H1 (cell line): ENCODE measurements at regions not wholly inside any gene's neighbourhood (a gene's known extent, or its start where the extent isn't known, plus 50 kb on each side); places are given as distances from the start of the nearest gene placed in this dataset.

Experiments
- CTCF ChIA-PET: fragments of 300-600 bp; sonication (Branson Sonifier 250); formaldehyde crosslinking; loops from one replicate; lab custom pipeline; 2021; ENCODE audit not compliant: partially characterized antibody; lab: Charles Lee
- POLR2A ChIA-PET: fragments of 300-600 bp; sonication (Branson Sonifier 250); formaldehyde crosslinking; loops from one replicate; lab custom pipeline; 2021; ENCODE audit warnings: inconsistent platforms; ENCODE audit not compliant: partially characterized antibody; lab: Charles Lee
- DNase-seq, 2 experiments: peaks; one replicate each; pipeline versions ENCODE4 v3.0.0 to v3.0.0-alpha.2; 2010 to 2022; ENCODE audit warnings: low spot score in 2 of 2, low read depth in 1 of 2, mixed read lengths in 1 of 2
- FAIRE-seq: peaks from 2 replicates; lab custom pipeline; 2011; peaks lifted over from hg19 to GRCh38; lab: Jason Lieb, UNC
- H2AFZ ChIP-seq: 2 replicates; pipeline ENCODE4 v1.8.1; 2012; ENCODE audit warnings: low read length, inconsistent platforms
- H2AK5ac ChIP-seq: 2 replicates; pipeline ENCODE4 v1.6.1; 2013; ENCODE audit warnings: low read depth, low read length
- H2BK120ac ChIP-seq: replicated peaks from 2 replicates; pipeline ENCODE3; 2013; ENCODE audit warnings: low read depth, low read length, inconsistent platforms
- H2BK12ac ChIP-seq: 2 replicates; pipeline ENCODE4 v1.6.1; 2013; ENCODE audit warnings: low read depth, low read length
- H2BK15ac ChIP-seq: 2 replicates; pipeline ENCODE4 v1.6.1; 2013; ENCODE audit warnings: low read length
- H2BK20ac ChIP-seq: 2 replicates; pipeline ENCODE4 v1.6.1; 2013; ENCODE audit warnings: low read length
- H2BK5ac ChIP-seq: 2 replicates; pipeline ENCODE4 v1.6.1; 2013; ENCODE audit warnings: low read depth, low read length
- H3K14ac ChIP-seq: 2 replicates; pipeline ENCODE4 v1.6.1; 2013; ENCODE audit warnings: inconsistent platforms; ENCODE audit not compliant: insufficient read length
- H3K18ac ChIP-seq: 2 replicates; pipeline ENCODE4 v1.6.1; 2013; ENCODE audit warnings: low read length; ENCODE audit errors: extremely low read depth
- H3K23ac ChIP-seq: 2 replicates; pipeline ENCODE4 v1.6.1; 2013; ENCODE audit warnings: inconsistent platforms; ENCODE audit not compliant: insufficient read length
- H3K23me2 ChIP-seq: 2 replicates; pipeline ENCODE4 v1.6.1; 2013; ENCODE audit warnings: low read depth, low read length
- H3K27ac ChIP-seq: 2 replicates; pipeline ENCODE4 v1.6.1; 2011; ENCODE audit warnings: low read depth, low read length, inconsistent platforms
- H3K27me3 ChIP-seq, 4 experiments: replicated peaks in 1 of 4; 1 replicate in 1 of 4; 2 replicates in 3 of 4; pipeline versions ENCODE4 v1.6.1 to v1.8.1; 2011 to 2013; ENCODE audit warnings: low read length in 3 of 4, mild to moderate bottlenecking in 3 of 4, inconsistent platforms in 2 of 4, mixed read lengths in 2 of 4, moderate library complexity in 1 of 4; ENCODE audit not compliant: control insufficient read depth in 3 of 4, insufficient read depth in 3 of 4; ENCODE audit errors: extremely low read depth in 1 of 4
- H3K36me3 ChIP-seq, 4 experiments: 2 replicates each; pipeline versions ENCODE4 v1.6.1 to v1.8.1; 2011 to 2013; ENCODE audit warnings: mild to moderate bottlenecking in 4 of 4, low read length in 3 of 4, moderate library complexity in 2 of 4, control low read depth in 1 of 4, inconsistent platforms in 1 of 4; ENCODE audit not compliant: insufficient read depth in 4 of 4, control insufficient read depth in 2 of 4
- H3K4ac ChIP-seq: replicated peaks from 2 replicates; pipeline ENCODE3; 2013; ENCODE audit warnings: low read length, low read depth, mixed read lengths, inconsistent platforms; ENCODE audit not compliant: insufficient read length
- H3K4me1 ChIP-seq, 4 experiments: replicated peaks in 1 of 4; 1 replicate in 1 of 4; 2 replicates in 3 of 4; pipeline versions ENCODE4 v1.6.1 to v1.8.1; 2011 to 2013; ENCODE audit warnings: low read length in 3 of 4, inconsistent platforms in 2 of 4, mixed read lengths in 1 of 4; ENCODE audit not compliant: insufficient read depth in 4 of 4, control insufficient read depth in 3 of 4
- H3K4me2 ChIP-seq, 2 experiments: 2 replicates each; pipeline versions ENCODE4 v1.6.1 to v1.8.1; 2011 to 2013; ENCODE audit warnings: low read depth in 2 of 2, low read length in 2 of 2, control low read depth in 1 of 2, inconsistent platforms in 1 of 2, mild to moderate bottlenecking in 1 of 2; ENCODE audit not compliant: insufficient read depth in 1 of 2
- H3K4me3 ChIP-seq, 4 experiments: fragments of 200-600, 300-600 bp in 1 of 4; sonication (generic), shearing (Covaris generic), sonication (Bioruptor Twin) in 1 of 4; 2 replicates each; pipeline versions ENCODE4 v1.5.1 to v1.8.1; 2011 to 2016; ENCODE audit warnings: low read length in 4 of 4, low read depth in 3 of 4, control low read depth in 2 of 4, inconsistent platforms in 2 of 4, mild to moderate bottlenecking in 2 of 4, mixed read lengths in 1 of 4, moderate library complexity in 1 of 4; ENCODE audit not compliant: insufficient read depth in 2 of 4; ENCODE audit errors: extremely low read depth in 1 of 4
- H3K56ac ChIP-seq: replicated peaks from 2 replicates; pipeline ENCODE3; 2013; ENCODE audit warnings: low read depth, mild to moderate bottlenecking, mixed read lengths, low read length, inconsistent platforms; ENCODE audit not compliant: insufficient read length
- H3K79me1 ChIP-seq: 2 replicates; pipeline ENCODE4 v1.6.1; 2013; ENCODE audit warnings: low read depth, low read length, control low read depth
- H3K79me2 ChIP-seq, 2 experiments: 2 replicates each; pipeline versions ENCODE4 v1.6.1 to v1.8.1; 2012 to 2013; ENCODE audit warnings: low read length in 2 of 2, mild to moderate bottlenecking in 2 of 2, inconsistent platforms in 1 of 2; ENCODE audit not compliant: insufficient read depth in 2 of 2, control insufficient read depth in 1 of 2
- H3K9ac ChIP-seq, 4 experiments: replicated peaks in 1 of 4; 1 replicate in 1 of 4; 2 replicates in 3 of 4; pipeline versions ENCODE4 v1.6.1 to v1.8.1; 2011 to 2013; ENCODE audit warnings: low read depth in 3 of 4, low read length in 3 of 4, control low read depth in 2 of 4, mild to moderate bottlenecking in 2 of 4, moderate library complexity in 2 of 4, inconsistent platforms in 1 of 4; ENCODE audit errors: extremely low read depth in 1 of 4
- H3K9me3 ChIP-seq, 2 experiments: 2 replicates each; pipeline versions ENCODE4 v1.6.1 to v1.8.1; 2012 to 2013; ENCODE audit warnings: mild to moderate bottlenecking in 2 of 2, moderate library complexity in 2 of 2, control low read depth in 1 of 2, inconsistent platforms in 1 of 2, low read depth in 1 of 2, low read length in 1 of 2, mixed read lengths in 1 of 2; ENCODE audit not compliant: insufficient read depth in 2 of 2
- H4K20me1 ChIP-seq, 2 experiments: replicated peaks in 1 of 2; 2 replicates each; pipeline versions ENCODE3 to v1.8.1; 2011 to 2013; ENCODE audit warnings: inconsistent platforms in 2 of 2, low read length in 2 of 2, mild to moderate bottlenecking in 1 of 2; ENCODE audit not compliant: insufficient read depth in 2 of 2, control insufficient read depth in 1 of 2
- H4K5ac ChIP-seq: 2 replicates; pipeline ENCODE4 v1.6.1; 2013; ENCODE audit warnings: low read length, low read depth, mixed read lengths, inconsistent platforms; ENCODE audit not compliant: insufficient read length
- H4K8ac ChIP-seq: 2 replicates; pipeline ENCODE4 v1.8.0; 2013; ENCODE audit warnings: mild to moderate bottlenecking, moderate library complexity, low read length, inconsistent platforms; ENCODE audit not compliant: insufficient read depth; ENCODE audit errors: extremely low read depth
- H4K91ac ChIP-seq: replicated peaks from 2 replicates; pipeline ENCODE3; 2013; ENCODE audit warnings: low read length, mixed read lengths, inconsistent platforms; ENCODE audit not compliant: insufficient read length
- CBX5 ChIP-seq: fragments of 300-800, 300-1000 bp; sonication (generic); IDR thresholded peaks from 2 replicates; pipeline ENCODE4 v1.7.1; 2016; ENCODE audit warnings: antibody characterized with exemption, low read length, low read depth
- CBX8 ChIP-seq: fragments of 300-800, 300-1000 bp; sonication (generic); IDR thresholded peaks from 2 replicates; pipeline ENCODE4 v1.7.1; 2016; ENCODE audit warnings: low read depth, low read length, borderline replicate concordance
- CEBPB ChIP-seq: IDR thresholded peaks from 2 replicates; pipeline ENCODE4 v1.6.1; 2012; ENCODE audit warnings: low read depth, low read length
- CREB1 ChIP-seq: IDR thresholded peaks from 2 replicates; pipeline ENCODE4 v1.6.1; 2012; ENCODE audit warnings: inconsistent platforms
- EGR1 ChIP-seq: IDR thresholded peaks from 2 replicates; pipeline ENCODE4 v1.6.1; 2011; ENCODE audit warnings: low read depth, low read length, borderline replicate concordance
- GABPA ChIP-seq: IDR thresholded peaks from 2 replicates; pipeline ENCODE4 v1.6.1; 2011; ENCODE audit warnings: mild to moderate bottlenecking, low read length, moderate library complexity, borderline replicate concordance; ENCODE audit not compliant: insufficient read depth
- JUND ChIP-seq: IDR thresholded peaks from 2 replicates; pipeline ENCODE4 v1.6.1; 2011; ENCODE audit warnings: mild to moderate bottlenecking, improper control_type of control experiment, low read length
- NANOG ChIP-seq: IDR thresholded peaks from 2 replicates; pipeline ENCODE4 v1.6.1; 2011; ENCODE audit warnings: low read length, low read depth, mild to moderate bottlenecking, inconsistent platforms; ENCODE audit not compliant: insufficient read depth, poor library complexity, severe bottlenecking
- NRF1 ChIP-seq: IDR thresholded peaks from 2 replicates; pipeline ENCODE4 v1.6.1; 2011; ENCODE audit warnings: mild to moderate bottlenecking, low read depth, low read length, improper control_type of control experiment
- RXRA ChIP-seq: IDR thresholded peaks from 2 replicates; pipeline ENCODE4 v1.6.1; 2011; ENCODE audit warnings: low read depth, mild to moderate bottlenecking, low read length, moderate library complexity; ENCODE audit not compliant: insufficient read depth
- SAP30 ChIP-seq: fragments of 300-600 bp; sonication (generic); IDR thresholded peaks from 2 replicates; pipeline ENCODE4 v1.7.1; 2012; ENCODE audit warnings: low read length, moderate library complexity, mild to moderate bottlenecking, inconsistent platforms; ENCODE audit not compliant: insufficient read depth, insufficient replicate concordance
- SIN3A ChIP-seq, 2 experiments: IDR thresholded peaks in 1 of 2; conservative IDR thresholded peaks in 1 of 2; 2 replicates each; pipeline ENCODE4 v1.6.1; 2011 to 2012; ENCODE audit warnings: low read length in 2 of 2, improper control_type of control experiment in 1 of 2, low read depth in 1 of 2, mild to moderate bottlenecking in 1 of 2
- SIRT6 ChIP-seq: IDR thresholded peaks from one replicate; pipeline ENCODE4 v1.7.1; 2012; ENCODE audit warnings: low read length, inconsistent platforms
- TAF1 ChIP-seq: IDR thresholded peaks from 2 replicates; pipeline ENCODE4 v1.6.1; 2011; ENCODE audit warnings: mild to moderate bottlenecking, low read depth, low read length
- TBP ChIP-seq: IDR thresholded peaks from 2 replicates; pipeline ENCODE4 v1.6.1; 2011; ENCODE audit warnings: low read depth, low read length, improper control_type of control experiment
- WGBS, 2 experiments: shearing (Covaris generic) in 1 of 2; methylation state at CpG; one replicate each; pipeline versions ENCODE4 v1.1.6 to v1.1.7; 2013 to 2015; ENCODE audit warnings: low lambda C conversion rate in 2 of 2, mixed read lengths in 2 of 2, inconsistent platforms in 1 of 2, low coverage in 1 of 2, missing lambda C conversion rate in 1 of 2; ENCODE audit not compliant: insufficient replicate concordance in 2 of 2, insufficient coverage in 1 of 2, insufficient read length in 1 of 2; ENCODE audit errors: extremely low coverage in 1 of 2, missing lambda C conversion rate in 1 of 2; 5-methylcytosine and 5-hydroxymethylcytosine counted together

DNA sequence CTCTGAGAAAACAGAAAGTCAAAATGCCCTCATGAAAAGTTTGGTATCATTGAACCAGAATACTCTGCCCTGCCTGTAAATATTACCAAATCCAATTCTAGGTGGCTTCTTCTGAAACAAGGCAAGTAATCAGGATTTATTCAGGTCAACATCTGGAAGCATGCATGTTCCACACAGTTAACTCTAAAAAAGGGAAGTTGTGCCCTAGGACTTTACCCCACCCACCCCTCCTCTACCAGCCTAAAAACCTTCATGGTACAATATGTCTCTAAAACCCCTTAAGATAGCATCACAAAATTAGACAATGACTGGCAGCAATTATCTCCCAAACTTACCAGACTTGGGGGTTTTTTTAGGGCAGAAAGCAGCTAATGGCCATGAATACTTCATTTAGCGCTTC, 414.8 kb upstream of the SLC30A5 start:
- Histone ChIP-seq H2AK5ac (no peak overlapping the region), H3K9me3 (no peaks in the 10 kb centered on the region), H3K9ac (no peak overlapping the region), H3K36me3 (no peaks in the 10 kb centered on the region), H3K27ac (no peak overlapping the region), H3K14ac (no peak overlapping the region), H3K4me2 (no peak overlapping the region), H4K5ac (no peak overlapping the region), H3K79me1 (no peaks in the 10 kb centered on the region), H2BK12ac (no peak overlapping the region), H3K4me1 (no peaks in the 10 kb centered on the region; a peak in 2 of 7 replicates), H3K4me3 (no peak overlapping the region), H4K91ac (no peak overlapping the region), H4K8ac (no peak overlapping the region), H3K56ac (no peak overlapping the region), H3K23me2 (no peaks in the 10 kb centered on the region), H3K27me3 (no peaks in the 10 kb centered on the region), H2BK5ac (no peak overlapping the region), H3K18ac (no peak overlapping the region), H2AFZ (no peak overlapping the region), H3K4ac (no peak overlapping the region), H2BK120ac (no peak overlapping the region), H2BK20ac (no peak overlapping the region), H2BK15ac (no peak overlapping the region), H3K23ac (no peak overlapping the region), H3K79me2 (no peaks in the 10 kb centered on the region), H4K20me1 (no peaks in the 10 kb centered on the region)
- TF ChIP-seq TAF1 (no peak), CBX8 (no peak), EGR1 (no peak), CREB1 (no peak), SIRT6 (no peak), NRF1 (no peak), NANOG (no peak), RXRA (no peak), CBX5 (no peak), SIN3A (conservative IDR thresholded peaks at IDR 0.05 in 1 of 2, IDR thresholded peaks at IDR 0.05 in 1 of 2; ENCODE audit: low read depth in 1 of 2, low read length in 2 of 2) (no peak), SAP30 (no peak), GABPA (no peak), JUND (no peak), CEBPB (no peak), TBP (no peak)
- no peak for FAIRE-seq
- CTCF ChIA-PET = interaction anchor here (1.2 kb wide), 1 partner anchor 11 kb away, joined by 4 read pairs; no protein-coding TSS in a partner anchor
- 91% methylated on average over 1 of the region's 1 CpG; no CpG with 5 or more reads in 1 of the 2 experiments for WGBS, 2 experiments
- DNase-seq = no peak
- POLR2A ChIA-PET = no interaction called here
